ENCODE measurements at regions not wholly inside any gene's neighbourhood (a gene's known extent, or its start where the extent isn't known, plus 50 kb on each side); places are given as distances from the start of the nearest gene placed in this dataset.

- TF ChIP-seq EP300 (IDR thresholded peaks at IDR 0.05) (no peak), CTCF (IDR thresholded peaks at IDR 0.05) (no peak)
- Histone ChIP-seq H3K27me3 (no peaks in the 10 kb centered on the region), H3K9me3 (no peaks in the 10 kb centered on the region), H3K27ac (no peak overlapping the region), H3K4me1 (ENCODE audit: insufficient read depth) (peaks cover 2% of the 10 kb centered on the region), H3K4me3 (no peak overlapping the region), H3K36me3 (no peaks in the 10 kb centered on the region)
- WGBS, 3 donors, result 40 to 76% (median 75%) methylated on average over 2 of the region's 2 CpGs
- intact Hi-C loops (cut with DNase I), result no loop called here
- DNase-seq, result no peak
These were observed 957.8 kb downstream of the SLC4A3 start for GRCh38 chr2:220585241-220585640.

DNA sequence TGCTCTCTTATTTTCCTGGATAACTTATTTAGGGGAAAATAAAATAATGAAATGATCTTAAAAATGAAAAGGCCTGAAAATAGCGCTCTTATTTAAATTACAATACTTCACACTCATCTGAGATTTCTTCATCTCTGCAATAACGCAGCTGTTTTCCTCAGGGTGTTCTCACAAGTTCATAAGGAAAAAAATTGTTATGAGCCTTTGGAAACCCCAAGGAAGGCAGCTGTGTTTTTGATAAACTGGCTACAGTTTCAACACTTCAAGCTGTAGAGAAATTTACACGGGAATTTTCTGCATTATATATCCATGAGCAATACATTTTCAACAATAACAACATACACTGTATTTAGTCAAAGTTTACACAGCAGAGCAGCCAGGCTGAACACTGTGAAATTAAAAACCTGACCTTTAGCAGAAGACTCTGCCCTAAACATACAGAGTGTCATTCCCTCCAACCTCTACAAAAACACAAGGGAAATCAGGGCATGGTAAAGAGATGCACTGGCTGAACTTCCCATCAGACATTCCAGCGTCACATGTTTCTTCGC is 959.6 kb downstream of the SLC4A3 start:
- intact Hi-C loops (cut with DNase I), result no loop called here
- DNase-seq, result no peak
- peaks cover 2% of the 10 kb centered on the region for H3K4me1 ChIP-seq (ENCODE audit: insufficient read depth)
- H3K27ac ChIP-seq, result no peak overlapping the region
- no peaks in the 10 kb centered on the region for H3K27me3 ChIP-seq
- H3K4me3 ChIP-seq, result no peak overlapping the region
- H3K9me3 ChIP-seq, result no peaks in the 10 kb centered on the region
- WGBS, 3 donors, result 37 to 45% (median 38%) methylated on average over 5 of the region's 5 CpGs
- TF ChIP-seq CTCF (IDR thresholded peaks at IDR 0.05) (no peak), POLR2A (IDR thresholded peaks at IDR 0.05) (no peak), EP300 (IDR thresholded peaks at IDR 0.05) (no peak)
- H3K36me3 ChIP-seq, result no peaks in the 10 kb centered on the region

DNA sequence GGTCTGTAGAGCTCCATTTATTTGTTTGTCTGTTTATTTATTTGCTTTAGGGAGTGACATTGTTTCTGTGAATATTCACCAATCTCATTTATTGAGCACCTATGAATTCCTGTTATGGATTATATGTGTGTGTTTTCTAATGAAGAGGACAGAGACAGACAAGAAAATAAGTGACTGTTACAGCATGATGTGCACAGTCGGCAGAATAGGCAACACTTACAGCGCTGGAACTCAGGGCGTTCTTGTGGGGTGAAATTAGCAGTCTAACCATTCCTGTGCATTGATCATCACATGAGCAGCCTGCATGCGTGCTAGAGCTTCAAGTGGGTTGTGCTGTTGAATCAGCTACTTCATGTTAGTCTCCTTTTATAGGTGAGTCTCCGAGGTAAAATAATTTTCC is 960.7 kb downstream of the SLC4A3 start:
- intact Hi-C loops (cut with DNase I), result no loop called here
- Histone ChIP-seq H3K9me3 (no peaks in the 10 kb centered on the region), H3K4me1 (ENCODE audit: insufficient read depth) (peaks cover 2% of the 10 kb centered on the region), H3K36me3 (no peaks in the 10 kb centered on the region), H3K4me3 (no peak overlapping the region), H3K27ac (no peak overlapping the region), H3K27me3 (no peaks in the 10 kb centered on the region)
- DNase-seq, result no peak
- 94 to 97% (median 96%) methylated on average over 5 of the region's 5 CpGs for WGBS, 3 donors
- TF ChIP-seq POLR2A (IDR thresholded peaks at IDR 0.05) (no peak), EP300 (IDR thresholded peaks at IDR 0.05) (no peak), CTCF (IDR thresholded peaks at IDR 0.05) (no peak)

DNA sequence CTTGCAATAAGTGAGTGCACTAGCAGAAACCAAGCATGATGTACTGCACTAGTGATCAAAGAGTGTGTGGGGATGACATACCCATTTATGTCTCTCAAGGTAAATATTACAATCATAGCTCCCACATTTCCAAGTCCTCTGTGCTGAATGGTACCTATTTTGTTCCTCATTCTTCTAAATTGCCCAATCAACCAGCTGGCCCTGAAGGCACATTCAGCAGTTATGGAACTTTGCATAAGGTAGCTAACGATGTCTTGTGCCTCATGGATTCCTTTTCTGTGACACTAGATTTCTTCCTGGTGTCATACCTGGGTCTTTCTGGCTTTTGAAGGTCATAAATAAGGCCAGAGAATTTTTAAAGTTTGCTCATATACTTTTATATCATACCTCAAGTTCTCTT is 963.0 kb downstream of the SLC4A3 start:
- 95 to 97% (median 97%) methylated on average over 1 of the region's 1 CpG for WGBS, 3 donors
- peaks cover 2% of the 10 kb centered on the region for H3K4me1 ChIP-seq (ENCODE audit: insufficient read depth)
- intact Hi-C loops (cut with DNase I), result no loop called here
- no peak for DNase-seq
- H3K36me3 ChIP-seq, result no peaks in the 10 kb centered on the region
- no peaks in the 10 kb centered on the region for H3K9me3 ChIP-seq
- TF ChIP-seq CTCF (IDR thresholded peaks at IDR 0.05), result no peak
- no peak for TF ChIP-seq POLR2A (IDR thresholded peaks at IDR 0.05)
- TF ChIP-seq EP300 (IDR thresholded peaks at IDR 0.05), result no peak
- H3K27me3 ChIP-seq, result no peaks in the 10 kb centered on the region
- H3K4me3 ChIP-seq, result no peak overlapping the region
- no peak overlapping the region for H3K27ac ChIP-seq
